GM21619 (cell line): ENCODE measurements at regions not wholly inside any gene's neighbourhood (a gene's known extent, or its start where the extent isn't known, plus 50 kb on each side); places are given as distances from the start of the nearest gene placed in this dataset.
"Not testable (repeated sequence)": the region's sequence is repeated elsewhere in the genome, so short reads cannot be mapped to it uniquely, and the experiment has no call there.

Experiments used
- ATAC-seq: cut with Tn5 transposase; IDR thresholded peaks from one replicate; pipeline ENCODE4 v1.9.1; 2021; ENCODE audit not compliant: unreplicated experiment

DNA sequence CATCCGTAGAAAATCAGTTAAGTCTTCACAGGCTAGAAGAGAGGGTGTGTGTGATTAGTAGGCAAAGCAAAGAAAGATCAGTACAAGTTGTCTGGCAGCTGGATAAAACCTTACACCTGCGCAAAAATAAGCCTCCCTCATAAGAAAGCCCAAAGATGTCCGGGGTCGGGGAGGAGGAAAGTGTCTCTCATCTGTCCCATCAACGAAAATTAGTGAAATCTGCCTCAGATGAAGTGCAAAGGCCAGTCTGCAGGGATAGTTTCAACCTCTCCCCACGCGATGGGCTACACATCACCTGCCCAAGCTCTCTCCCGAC, 333.9 kb downstream of the SRGAP2C start:
- ATAC-seq: no peak

DNA sequence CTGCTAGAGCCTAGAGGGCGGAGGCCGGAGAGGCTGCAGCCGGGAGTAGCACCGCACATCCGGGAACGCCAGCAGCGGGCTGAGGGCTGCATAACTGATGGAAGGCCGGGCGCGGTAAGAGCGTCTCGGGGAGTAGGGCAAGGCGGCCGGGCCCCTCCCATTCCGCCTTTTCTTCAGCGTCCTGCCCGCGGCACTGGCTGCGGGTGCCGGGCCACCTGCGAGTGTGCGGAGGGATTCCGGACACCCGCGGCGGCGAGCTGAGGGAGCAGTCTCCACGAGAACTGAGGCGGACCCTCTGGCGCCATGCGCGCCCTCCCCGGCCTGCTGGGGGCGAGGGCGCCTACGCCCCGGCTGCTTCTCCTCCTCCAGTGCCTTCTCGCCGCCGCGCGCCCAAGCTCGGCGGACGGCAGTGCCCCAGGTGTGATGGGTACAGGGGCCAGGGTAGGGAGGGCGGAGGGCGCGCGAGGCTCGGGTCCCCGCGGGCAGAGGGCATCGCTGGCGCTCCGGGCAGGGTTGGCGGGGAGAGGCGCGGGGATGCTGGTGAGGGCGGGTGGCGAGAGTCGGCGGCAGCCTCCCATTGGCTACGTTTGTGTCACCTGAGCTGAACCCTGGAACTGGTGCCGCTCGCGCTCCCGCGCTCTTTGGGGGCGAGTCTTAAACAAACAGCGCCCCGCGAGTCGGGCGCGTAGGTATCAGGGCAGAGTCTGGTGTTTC, 334.4 kb downstream of the SRGAP2C start:
- ATAC-seq: peak; percentile 53

DNA sequence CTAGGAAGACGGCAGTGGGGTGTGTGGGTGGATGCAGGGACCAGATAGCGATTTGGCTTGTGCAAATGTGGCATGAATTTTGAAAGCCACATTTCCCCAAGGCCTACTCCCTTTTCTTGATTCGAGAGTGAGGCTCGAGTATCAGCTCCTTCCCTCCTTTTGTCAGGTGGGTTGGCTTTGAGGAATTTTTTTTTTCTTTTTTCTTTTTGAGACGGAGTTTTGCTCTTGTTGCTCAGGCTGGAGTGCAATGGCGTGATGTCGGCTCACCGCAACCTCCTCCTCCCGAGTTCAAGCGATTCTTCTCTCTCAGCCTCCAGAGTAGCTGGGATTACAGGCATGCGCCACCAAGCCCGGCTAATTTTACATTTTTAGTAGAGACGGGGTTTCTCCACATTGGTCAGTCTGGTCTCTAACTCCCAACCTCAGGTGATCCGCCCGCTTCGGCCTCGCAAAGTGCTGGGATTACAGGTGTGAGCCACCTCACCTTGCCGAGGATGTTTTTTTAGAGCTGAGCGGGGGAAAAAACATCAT, 335.0 kb downstream of the SRGAP2C start:
- ATAC-seq: not testable (repeated sequence)

DNA sequence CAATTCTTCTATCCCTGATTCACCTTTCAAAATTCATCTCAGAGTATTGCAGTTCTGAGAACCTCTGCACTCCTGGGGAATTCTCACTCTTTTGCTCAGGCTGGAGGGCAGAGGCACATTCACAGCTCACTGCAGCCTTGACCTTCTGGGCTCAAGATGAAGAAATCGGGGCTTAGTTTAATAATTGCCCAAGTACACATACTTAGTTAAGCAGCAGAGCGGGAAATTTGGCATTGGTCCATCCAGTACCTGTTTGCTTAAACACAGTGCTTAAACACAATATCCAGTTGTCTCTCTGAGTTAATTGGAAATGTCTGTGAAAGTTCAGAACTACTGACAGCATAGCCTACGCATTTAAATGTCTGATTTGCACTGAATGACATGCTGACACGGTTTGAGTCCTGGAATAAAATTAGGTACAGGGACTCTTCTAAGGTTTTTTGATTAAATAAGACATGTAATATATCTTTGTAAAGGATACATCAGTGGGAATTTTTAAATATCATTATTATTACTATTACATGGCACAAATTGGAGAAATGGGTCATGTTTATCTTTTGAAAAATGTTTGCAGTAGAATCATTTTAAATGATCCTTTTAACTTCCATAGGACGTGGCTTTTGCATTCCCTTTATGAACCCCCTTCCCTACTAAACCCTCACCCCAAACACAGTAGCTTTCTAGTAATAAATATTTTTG, 337.4 kb downstream of the SRGAP2C start:
- no peak for ATAC-seq

DNA sequence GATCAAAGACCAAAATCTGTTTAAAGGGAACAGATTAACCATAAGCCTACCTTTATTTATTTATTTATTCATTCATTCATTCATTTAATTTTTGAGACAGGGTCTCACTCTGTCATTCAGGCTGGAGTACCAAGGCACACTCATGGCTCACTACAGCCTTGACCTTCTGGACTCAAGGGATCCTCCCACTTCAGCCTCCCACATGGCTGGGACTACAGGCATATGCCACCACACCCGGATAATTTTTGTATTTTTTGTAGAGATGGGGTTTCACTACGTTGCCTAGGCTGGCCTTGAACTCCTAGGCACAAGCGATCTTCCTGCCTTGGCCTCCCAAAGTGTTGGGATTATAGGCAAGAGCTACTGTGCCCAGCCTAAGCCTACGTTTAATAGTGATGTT, 338.3 kb downstream of the SRGAP2C start:
- not testable (repeated sequence) for ATAC-seq

DNA sequence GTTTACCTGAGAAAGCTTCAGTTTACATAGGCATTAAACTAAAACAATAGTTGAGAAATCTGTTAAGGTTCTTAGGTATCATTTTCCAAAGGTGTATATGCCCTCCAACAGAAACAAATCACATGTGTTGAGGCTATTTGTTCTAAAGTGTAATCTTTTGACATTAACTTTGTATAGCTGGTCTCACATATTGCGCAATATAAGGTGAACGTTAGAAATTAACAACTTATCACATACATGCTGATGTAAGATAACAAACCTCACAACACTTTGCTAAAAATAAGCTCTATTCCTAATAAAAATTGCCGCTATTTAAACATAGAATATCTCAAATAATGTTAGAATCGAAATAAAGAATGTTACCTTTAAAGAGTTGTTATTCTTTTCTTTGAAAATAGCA, 340.6 kb downstream of the SRGAP2C start:
- ATAC-seq: no peak

DNA sequence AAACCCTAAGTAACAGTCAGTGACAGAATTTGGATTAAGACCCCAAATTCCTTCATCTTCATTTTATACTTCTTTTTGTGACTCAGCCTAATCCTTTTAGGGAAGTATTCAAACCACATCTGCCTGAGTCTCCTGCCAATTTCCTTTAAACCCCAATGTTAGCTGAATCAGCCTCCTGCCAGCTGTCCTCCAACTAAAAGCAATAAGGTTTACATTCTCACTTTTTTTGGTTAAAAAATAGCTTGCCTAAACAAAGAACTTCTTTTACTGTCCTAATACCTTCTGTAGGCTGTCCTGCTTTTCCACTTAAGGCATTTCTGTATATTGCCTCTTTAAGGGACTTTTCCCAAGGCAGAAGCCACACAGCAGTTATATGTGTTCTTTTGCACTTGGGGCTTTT, 344.2 kb downstream of the SRGAP2C start:
- ATAC-seq: not testable (repeated sequence)

DNA sequence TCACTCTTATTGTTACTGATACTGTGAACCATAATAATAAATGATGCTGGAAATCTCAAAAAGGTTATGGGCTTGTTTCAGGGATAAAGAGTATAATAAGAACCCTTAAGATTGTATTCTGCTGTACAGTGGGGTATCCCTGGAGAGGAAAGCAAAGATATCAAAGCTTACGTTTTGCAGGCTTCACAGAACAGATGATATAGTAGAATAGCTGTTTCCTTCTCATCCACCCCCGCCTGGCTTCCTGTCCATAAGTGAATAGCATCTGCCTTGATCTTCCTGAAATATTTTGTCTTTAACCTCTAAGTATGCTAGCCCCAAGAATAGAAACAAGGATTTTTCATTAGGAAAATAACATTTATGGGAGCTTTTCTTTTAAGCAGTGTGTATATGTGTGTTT, 345.3 kb downstream of the SRGAP2C start:
- ATAC-seq: not testable (repeated sequence)

DNA sequence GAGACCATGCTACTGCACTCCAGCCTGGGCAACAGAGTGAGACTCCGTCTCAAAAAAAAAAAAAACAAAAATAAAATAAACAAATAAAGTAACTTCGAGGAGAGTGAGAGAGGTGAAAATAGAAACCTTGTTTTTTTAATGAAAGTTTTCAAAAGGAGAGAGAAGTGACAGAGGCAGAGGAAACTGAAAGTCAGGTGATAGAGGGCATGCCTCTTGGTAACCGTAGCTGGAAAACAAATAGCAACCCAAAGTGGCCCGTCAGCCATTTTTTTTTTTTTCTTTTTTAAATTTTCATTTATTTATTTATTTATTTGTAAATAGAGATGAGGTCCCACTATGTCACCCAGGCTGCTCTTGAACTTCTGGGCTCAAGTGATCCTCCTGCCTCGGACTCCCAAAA, 347.0 kb downstream of the SRGAP2C start:
- not testable (repeated sequence) for ATAC-seq

DNA sequence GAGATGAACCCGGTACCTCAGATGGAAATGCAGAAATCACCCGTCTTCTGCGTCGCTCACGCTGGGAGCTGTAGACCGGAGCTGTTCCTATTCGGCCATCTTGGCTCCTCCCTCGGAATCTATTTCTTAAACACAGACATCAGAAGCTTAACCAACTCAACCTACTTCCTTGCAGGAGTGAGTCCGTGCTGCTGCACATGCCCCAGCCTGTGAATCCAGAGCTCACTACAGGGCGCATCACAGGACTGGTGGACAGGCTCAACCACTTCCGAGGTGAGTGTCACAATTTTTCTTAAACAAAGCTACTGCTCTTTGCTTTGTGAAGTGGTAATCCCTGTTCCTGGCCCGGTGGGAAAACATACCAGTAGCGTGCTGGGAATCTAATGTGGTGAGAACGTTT, 353.4 kb downstream of the SRGAP2C start:
- ATAC-seq: not testable (repeated sequence)

DNA sequence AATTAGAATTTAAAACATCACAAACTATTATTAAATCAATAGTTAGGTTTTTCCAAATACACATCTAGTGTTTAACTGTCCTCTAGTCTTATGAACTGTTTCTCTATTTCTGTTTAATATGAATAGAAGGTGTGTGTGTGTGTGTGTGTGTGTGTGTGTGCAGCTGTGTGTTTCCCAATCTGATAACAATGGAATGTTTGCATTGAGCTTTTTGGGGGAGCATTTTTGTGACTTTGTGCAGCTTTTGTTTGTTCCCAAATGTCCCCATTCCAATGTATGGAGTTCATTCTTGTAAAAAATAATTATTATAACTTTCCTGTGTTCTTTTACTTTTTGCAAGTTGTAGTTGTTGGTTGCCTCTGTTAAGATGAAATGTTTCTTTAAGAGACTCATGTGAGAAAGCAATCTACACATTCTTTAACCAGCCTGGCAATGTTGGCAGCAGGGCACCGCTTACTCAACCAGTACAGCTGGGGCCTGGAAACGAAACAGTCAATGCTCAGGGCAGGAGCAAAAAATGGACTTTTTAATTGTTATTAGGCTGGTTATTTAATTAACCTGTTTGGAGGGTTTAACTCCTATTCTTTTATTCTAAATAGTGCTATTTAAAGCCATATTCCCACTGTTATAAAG, 354.3 kb downstream of the SRGAP2C start:
- no peak for ATAC-seq

DNA sequence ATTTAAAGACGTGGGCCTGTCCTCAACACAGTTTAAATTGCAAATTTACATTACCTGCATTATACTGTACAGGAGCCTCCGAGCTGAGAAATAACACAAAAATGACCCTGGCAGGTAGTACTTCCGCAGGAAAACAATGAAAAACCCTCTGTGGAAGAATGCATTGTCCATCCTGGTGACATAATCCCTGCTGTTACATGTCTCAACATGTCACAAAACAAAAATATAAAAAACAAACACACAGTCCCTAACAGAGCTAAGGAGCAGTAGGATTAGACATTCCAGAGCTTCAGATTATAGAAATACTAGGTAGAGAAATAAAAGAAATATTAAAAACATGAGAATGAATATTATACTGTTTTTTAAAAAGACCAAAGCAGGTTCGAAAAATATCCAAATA, 359.2 kb downstream of the SRGAP2C start:
- ATAC-seq: not testable (repeated sequence)

DNA sequence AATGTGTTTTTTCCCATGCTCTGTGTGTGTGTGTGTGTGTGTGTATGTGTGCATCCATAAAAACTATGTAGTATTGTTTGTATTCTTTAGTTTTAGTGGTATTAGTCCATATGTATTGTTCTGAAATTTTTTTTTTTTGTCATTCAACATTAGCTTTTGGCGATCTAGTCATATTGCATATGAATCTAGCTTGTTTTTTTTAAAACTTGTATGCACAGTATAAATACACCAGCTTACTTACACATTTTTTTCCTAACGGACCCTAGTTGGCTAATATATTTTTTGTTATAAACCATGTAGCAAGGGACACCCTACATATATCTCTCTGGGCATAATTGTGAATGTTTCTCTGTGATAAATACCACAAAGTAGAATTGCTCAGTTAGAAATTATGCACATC, 359.7 kb downstream of the SRGAP2C start:
- ATAC-seq: no peak

DNA sequence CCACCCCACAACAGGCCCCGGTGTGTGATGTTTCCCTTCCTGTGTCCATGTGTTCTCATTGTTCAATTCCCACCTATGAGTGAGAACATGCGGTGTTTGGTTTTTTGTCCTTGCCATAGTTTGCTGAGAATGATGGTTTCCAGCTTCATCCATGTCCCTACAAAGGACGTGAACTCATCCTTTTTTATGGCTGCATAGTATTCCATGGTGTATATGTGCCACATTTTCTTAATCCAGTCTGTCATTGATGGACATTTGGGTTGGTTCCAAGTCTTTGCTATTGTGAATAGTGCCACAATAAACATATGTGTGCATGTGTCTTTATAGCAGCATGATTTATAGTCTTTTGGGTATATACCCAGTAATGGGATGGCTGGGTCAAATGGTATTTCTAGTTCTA, 361.1 kb downstream of the SRGAP2C start:
- ATAC-seq: not testable (repeated sequence)

DNA sequence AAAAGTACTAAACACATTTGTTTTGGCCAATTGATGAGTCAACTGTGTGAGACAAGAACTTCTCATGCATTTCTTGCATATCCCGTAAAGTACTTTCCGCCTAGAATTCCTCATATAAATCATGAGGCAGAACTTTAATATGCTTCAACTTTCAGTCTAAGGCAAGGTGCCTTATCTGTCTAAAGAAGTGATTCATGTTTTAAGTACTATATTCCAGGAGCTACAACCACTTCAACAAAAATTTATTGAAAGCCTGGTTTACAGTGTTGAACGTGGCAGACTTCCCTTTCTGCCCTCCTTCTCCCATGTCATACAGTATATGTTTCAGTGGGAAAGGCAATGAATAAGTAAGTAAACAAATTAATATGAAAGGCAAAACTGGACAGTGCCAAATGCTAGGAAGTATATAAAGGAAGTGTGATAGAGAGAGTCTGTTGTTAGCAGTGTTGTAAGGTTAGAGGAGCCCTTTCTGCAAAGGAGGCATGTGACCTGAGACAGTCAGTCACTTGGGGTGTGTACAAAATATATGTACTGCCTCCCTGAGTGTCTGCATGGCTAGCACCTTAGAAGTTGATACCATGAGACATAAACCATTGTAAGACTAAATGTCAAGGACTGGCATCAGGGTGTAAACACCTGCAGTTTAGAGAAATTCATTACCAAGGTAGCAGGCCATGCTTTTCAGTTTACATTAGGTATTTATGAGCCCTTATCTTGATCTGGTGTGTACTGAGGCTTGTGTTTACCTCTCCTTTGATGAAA, 362.2 kb downstream of the SRGAP2C start:
- no peak for ATAC-seq

DNA sequence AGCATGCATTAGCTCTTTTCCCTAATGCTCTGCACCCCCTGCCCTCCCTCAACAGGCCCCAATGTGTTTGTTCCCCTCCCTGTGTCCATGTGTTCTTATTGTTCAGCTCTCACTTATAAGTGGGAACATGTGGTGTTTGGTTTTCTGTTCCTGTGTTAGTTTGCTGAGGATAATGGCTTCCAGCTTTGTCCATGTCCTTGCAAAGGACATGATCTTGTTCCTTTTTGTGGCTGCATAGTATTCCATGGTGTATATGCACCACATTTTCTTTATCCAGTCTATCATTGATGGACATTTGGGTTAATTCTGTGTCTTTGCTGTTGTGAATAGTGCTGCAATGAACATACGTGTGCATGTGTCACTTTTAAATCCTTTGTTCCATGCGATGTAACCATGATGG, 363.0 kb downstream of the SRGAP2C start:
- ATAC-seq: not testable (repeated sequence)

DNA sequence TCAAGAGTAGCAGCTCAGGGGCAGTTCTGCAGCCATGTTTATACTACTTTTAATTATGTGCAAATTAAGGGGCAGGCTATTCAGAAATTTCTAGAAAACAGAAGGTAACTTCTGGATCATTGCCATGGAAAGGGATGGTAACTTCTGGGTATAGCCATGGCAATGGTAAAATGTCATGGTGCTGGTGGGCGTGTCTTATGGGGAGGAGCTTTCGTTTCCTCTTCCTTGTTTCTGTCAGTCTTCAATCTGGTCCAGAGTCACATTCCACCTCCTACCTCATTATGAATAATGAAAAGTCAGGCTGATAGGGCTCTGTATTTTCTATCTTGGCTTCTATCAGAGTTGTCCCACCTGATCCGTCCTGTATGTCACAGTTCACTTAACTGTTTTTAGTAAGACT, 366.0 kb downstream of the SRGAP2C start:
- not testable (repeated sequence) for ATAC-seq

DNA sequence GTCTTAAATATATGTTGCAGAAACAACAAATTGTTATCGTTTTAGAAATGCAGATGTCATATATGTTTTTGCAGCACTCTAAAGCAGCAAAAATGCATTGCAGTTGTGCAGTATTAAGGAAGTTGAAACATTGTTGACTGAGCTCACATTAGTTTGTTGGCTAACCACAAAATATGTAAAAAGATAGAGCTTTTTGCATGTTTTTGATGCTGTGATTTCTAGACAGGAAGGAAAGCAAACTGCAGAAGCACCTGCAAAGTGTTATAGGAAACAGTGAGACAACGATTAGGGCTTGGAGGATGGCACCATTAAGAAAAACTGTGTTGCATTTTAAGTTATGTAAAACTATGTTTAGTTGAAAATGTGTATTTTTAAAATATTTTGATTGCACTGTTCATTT, 366.7 kb downstream of the SRGAP2C start:
- not testable (repeated sequence) for ATAC-seq

DNA sequence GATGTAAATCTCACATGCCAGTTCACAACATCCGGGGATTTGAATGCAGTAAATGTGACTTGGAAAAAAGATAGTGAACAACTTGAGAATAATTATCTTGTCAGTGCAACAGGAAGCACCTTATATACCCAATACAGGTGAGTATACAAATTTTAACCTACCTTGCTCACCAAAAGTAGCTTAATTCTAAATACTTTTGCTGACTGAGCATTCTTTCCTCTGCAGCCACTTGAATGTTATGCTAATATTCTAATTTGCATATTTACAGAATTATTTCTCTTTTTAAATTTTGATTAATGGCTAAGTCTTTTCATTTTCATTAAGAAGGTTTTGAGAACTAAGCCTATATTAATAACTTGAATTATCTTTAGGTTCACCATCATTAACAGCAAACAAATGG, 371.8 kb downstream of the SRGAP2C start:
- ATAC-seq: not testable (repeated sequence)

DNA sequence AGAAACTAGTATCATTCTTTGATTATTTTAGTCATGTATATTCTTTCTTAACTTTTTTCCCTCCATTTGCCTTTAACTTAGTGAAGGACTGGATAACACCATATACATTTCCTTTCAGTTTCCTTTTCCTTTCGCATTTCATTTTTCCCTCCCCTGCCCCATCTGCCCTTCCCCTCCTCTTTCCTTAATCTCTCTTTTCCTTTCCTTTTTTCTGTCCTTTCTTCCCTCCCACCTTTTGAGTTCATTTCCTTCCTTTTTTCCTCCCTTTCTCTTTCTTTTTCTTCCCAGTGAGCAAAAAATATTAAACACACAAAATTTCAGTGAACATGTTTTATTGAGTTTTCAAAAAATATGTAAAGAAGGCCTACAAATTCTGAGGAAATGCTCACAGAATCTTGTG, 373.3 kb downstream of the SRGAP2C start:
- not testable (repeated sequence) for ATAC-seq

DNA sequence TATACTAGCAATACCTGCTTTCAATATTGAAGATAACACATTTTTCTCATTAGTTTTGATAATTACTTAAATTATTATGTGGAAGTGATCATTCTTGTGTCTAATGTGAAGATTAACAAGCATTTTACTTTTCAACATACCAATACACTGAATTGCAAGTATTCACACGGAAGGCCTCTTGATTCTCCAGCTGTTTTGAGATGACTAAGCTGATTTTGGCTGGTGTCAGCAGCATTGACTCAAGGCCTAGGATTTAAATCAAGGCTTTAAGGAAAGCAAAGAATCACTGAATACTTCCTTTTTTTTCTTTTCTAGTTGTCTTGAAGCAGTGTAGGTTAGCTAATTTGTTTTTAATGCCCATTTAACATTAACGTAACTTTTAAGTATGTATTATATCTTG, 373.7 kb downstream of the SRGAP2C start:
- no peak for ATAC-seq
